ENCODE measurements at regions not wholly inside any gene's neighbourhood (a gene's known extent, or its start where the extent isn't known, plus 50 kb on each side); places are given as distances from the start of the nearest gene placed in this dataset.

GRCh38 chr12:127108360-127109215 lies 1158.4 kb upstream of the TMEM132C start:
- no peak overlapping the region for H2AFZ ChIP-seq (ENCODE audit: low read length)
- CTCF ChIA-PET (ENCODE audit: unreplicated experiment), result interaction anchor here (0.7 kb wide), 1 partner anchor 273 kb away, joined by 3 read pairs; no protein-coding TSS in a partner anchor
- no peak overlapping the region for H3K4me2 ChIP-seq (ENCODE audit: low read length)
- H3K79me2 ChIP-seq (ENCODE audit: insufficient read depth, low read depth, low read length), result no peaks in the 10 kb centered on the region
- no peaks in the 10 kb centered on the region for H3K4me1 ChIP-seq (ENCODE audit: insufficient read depth, low read length, poor library complexity, severe bottlenecking)
- no peaks in the 10 kb centered on the region for H3K9me3 ChIP-seq (ENCODE audit: low read length)
- TF ChIP-seq CTCF (conservative IDR thresholded peaks at IDR 0.05; ENCODE audit: low read length) (peak; percentile 81), EZH2phosphoT487 (IDR thresholded peaks at IDR 0.05; ENCODE audit: borderline replicate concordance, low read depth, low read length) (no peak)
- H4K20me1 ChIP-seq (ENCODE audit: insufficient read depth, low read length), result no peaks in the 10 kb centered on the region
- POLR2A ChIA-PET, result no interaction called here
- peak; percentile 31 for DNase-seq (ENCODE audit: low spot score)
- H3K27ac ChIP-seq (ENCODE audit: low read depth, low read length, poor library complexity, severe bottlenecking), result no peak overlapping the region
- H3K4me3 ChIP-seq (ENCODE audit: low read depth, low read length, poor library complexity, severe bottlenecking), result no peak overlapping the region
- H3K9me2 ChIP-seq (ENCODE audit: insufficient read depth, low read length), result no peaks in the 10 kb centered on the region
- no peaks in the 10 kb centered on the region for H3K36me3 ChIP-seq (ENCODE audit: insufficient read depth, low read length)
- BruUV-seq (replicated peaks), result no TSS peak
- intact Hi-C loops (cut with micrococcal nuclease; ENCODE audit: unreplicated experiment), result loop anchor here (1.0 to 5.0 kb wide), 2 partner anchors 273 to 959 kb away; no protein-coding TSS in a partner anchor

GRCh38 chr12:127113945-127114344 lies 1153.0 kb upstream of the TMEM132C start:
- ChIA-PET CTCF (ENCODE audit: unreplicated experiment) (no interaction called here), POLR2A (no interaction called here)
- no peak for DNase-seq (ENCODE audit: low spot score)
- Histone ChIP-seq H2AFZ (ENCODE audit: low read length) (no peak overlapping the region), H3K79me2 (ENCODE audit: insufficient read depth, low read depth, low read length) (no peaks in the 10 kb centered on the region), H4K20me1 (ENCODE audit: insufficient read depth, low read length) (no peaks in the 10 kb centered on the region), H3K36me3 (ENCODE audit: insufficient read depth, low read length) (no peaks in the 10 kb centered on the region), H3K27ac (ENCODE audit: low read depth, low read length, poor library complexity, severe bottlenecking) (no peak overlapping the region), H3K9me3 (ENCODE audit: low read length) (no peaks in the 10 kb centered on the region), H3K4me3 (ENCODE audit: low read depth, low read length, poor library complexity, severe bottlenecking) (no peak overlapping the region), H3K4me2 (ENCODE audit: low read length) (no peak overlapping the region), H3K4me1 (ENCODE audit: insufficient read depth, low read length, poor library complexity, severe bottlenecking) (no peaks in the 10 kb centered on the region), H3K9me2 (ENCODE audit: insufficient read depth, low read length) (no peaks in the 10 kb centered on the region)
- BruUV-seq (replicated peaks), result no TSS peak
- no peak for TF ChIP-seq CTCF (conservative IDR thresholded peaks at IDR 0.05; ENCODE audit: low read length)
- TF ChIP-seq EZH2phosphoT487 (IDR thresholded peaks at IDR 0.05; ENCODE audit: borderline replicate concordance, low read depth, low read length), result no peak
- intact Hi-C loops (cut with micrococcal nuclease; ENCODE audit: unreplicated experiment), result no loop called here

DNA sequence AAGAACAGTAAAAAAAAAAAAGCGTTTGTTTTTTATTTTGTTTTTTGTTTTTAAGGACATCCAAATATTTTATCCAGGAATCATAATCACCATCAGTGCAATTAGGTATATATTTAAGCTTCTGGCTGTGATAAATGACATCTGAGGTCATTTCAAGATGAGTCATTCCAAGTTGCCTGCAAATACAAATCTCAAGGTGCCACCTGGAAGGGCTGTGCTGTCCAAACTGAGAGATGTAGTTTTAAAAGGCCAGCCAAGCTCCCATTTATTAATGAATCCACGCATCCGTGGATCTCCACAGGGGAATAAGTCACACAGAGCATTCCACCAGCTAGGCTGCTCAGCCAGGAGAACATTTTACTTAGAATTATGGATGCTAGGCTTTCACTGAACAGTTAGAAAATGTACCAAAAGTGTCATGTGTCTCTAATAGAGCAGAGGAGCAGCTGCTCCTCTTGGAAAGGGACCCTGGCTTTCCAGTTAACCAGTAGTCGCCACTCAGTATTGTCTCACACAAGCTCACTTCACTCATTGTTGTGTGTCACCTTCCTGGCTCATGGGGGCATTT lies 1151.4 kb upstream of the TMEM132C start:
- intact Hi-C loops (cut with micrococcal nuclease; ENCODE audit: unreplicated experiment), result no loop called here
- Histone ChIP-seq H3K27ac (ENCODE audit: low read depth, low read length, poor library complexity, severe bottlenecking) (no peak overlapping the region), H3K4me2 (ENCODE audit: low read length) (no peak overlapping the region), H3K9me2 (ENCODE audit: insufficient read depth, low read length) (no peaks in the 10 kb centered on the region), H4K20me1 (ENCODE audit: insufficient read depth, low read length) (no peaks in the 10 kb centered on the region), H3K9me3 (ENCODE audit: low read length) (no peaks in the 10 kb centered on the region), H2AFZ (ENCODE audit: low read length) (no peak overlapping the region), H3K79me2 (ENCODE audit: insufficient read depth, low read depth, low read length) (no peaks in the 10 kb centered on the region), H3K36me3 (ENCODE audit: insufficient read depth, low read length) (no peaks in the 10 kb centered on the region), H3K4me1 (ENCODE audit: insufficient read depth, low read length, poor library complexity, severe bottlenecking) (no peaks in the 10 kb centered on the region), H3K4me3 (ENCODE audit: low read depth, low read length, poor library complexity, severe bottlenecking) (no peak overlapping the region)
- no TSS peak for BruUV-seq (replicated peaks)
- ChIA-PET POLR2A (interaction anchor here (0.5 kb wide), 1 partner anchor 263 kb away, joined by 3 read pairs; no protein-coding TSS in a partner anchor), CTCF (ENCODE audit: unreplicated experiment) (no interaction called here)
- DNase-seq (ENCODE audit: low spot score), result no peak
- TF ChIP-seq CTCF (conservative IDR thresholded peaks at IDR 0.05; ENCODE audit: low read length) (no peak), EZH2phosphoT487 (IDR thresholded peaks at IDR 0.05; ENCODE audit: borderline replicate concordance, low read depth, low read length) (no peak)
